HEK293 (cell line): ENCODE measurements at regions not wholly inside any gene's neighbourhood (a gene's known extent, or its start where the extent isn't known, plus 50 kb on each side); places are given as distances from the start of the nearest gene placed in this dataset.

Experiments used
- REST ChIP-seq: fragments of 450-650 bp; formaldehyde crosslinking; IDR thresholded peaks from 2 replicates; pipeline ENCODE4 v1.5.1; 2016; ENCODE audit warnings: missing biosample characterization, missing genetic modification characterization
- ZIC2 ChIP-seq: fragments of 450-650 bp; formaldehyde crosslinking; IDR thresholded peaks from 2 replicates; pipeline ENCODE4 v1.5.1; 2016; ENCODE audit warnings: missing biosample characterization, missing genetic modification characterization
- ZNF426 ChIP-seq: fragments of 450-650 bp; formaldehyde crosslinking; IDR thresholded peaks from 2 replicates; pipeline ENCODE4 v1.5.1; 2017; ENCODE audit warnings: missing biosample characterization, missing genetic modification characterization, mild to moderate bottlenecking, inconsistent platforms, moderate library complexity
- ZNF785 ChIP-seq: fragments of 450-650 bp; formaldehyde crosslinking; IDR thresholded peaks from 2 replicates; pipeline ENCODE4 v1.5.1; 2016; ENCODE audit warnings: missing biosample characterization, missing genetic modification characterization
- TF ChIP-seq, protein P1 (sequence below): fragments of 450-650 bp; formaldehyde crosslinking; IDR thresholded peaks from 2 replicates; pipeline ENCODE4 v1.5.1; 2016; ENCODE audit warnings: missing biosample characterization, missing genetic modification characterization, borderline replicate concordance
- TF ChIP-seq, protein P2 (sequence below): fragments of 450-650 bp; formaldehyde crosslinking; IDR thresholded peaks from 2 replicates; pipeline ENCODE4 v1.5.1; 2016; ENCODE audit warnings: missing biosample characterization, missing genetic modification characterization
- TF ChIP-seq, protein P3 (sequence below): fragments of 450-650 bp; formaldehyde crosslinking; IDR thresholded peaks from 2 replicates; pipeline ENCODE4 v1.5.1; 2016; ENCODE audit warnings: missing biosample characterization, missing genetic modification characterization

DNA sequence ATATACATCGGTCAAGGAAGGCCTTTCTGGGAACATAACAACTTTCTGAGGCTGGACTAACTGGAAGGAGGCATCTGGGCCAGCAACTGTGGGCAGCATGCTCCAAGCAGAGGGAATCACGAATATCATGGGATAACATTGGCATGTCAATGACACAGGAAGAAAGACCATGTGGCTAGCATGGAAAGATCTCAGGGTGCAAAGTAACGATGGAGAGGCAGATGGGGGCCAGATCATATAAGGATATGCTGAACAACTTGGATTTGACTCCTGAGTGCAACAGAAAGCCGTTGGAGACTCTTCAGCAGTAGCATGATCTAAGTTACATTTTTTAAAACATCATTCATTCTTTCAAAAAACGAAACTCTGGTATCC lies 133.6 kb downstream of the FOXI3 start:
- no peak for TF ChIP-seq ZNF785
- TF ChIP-seq, protein P1, sequence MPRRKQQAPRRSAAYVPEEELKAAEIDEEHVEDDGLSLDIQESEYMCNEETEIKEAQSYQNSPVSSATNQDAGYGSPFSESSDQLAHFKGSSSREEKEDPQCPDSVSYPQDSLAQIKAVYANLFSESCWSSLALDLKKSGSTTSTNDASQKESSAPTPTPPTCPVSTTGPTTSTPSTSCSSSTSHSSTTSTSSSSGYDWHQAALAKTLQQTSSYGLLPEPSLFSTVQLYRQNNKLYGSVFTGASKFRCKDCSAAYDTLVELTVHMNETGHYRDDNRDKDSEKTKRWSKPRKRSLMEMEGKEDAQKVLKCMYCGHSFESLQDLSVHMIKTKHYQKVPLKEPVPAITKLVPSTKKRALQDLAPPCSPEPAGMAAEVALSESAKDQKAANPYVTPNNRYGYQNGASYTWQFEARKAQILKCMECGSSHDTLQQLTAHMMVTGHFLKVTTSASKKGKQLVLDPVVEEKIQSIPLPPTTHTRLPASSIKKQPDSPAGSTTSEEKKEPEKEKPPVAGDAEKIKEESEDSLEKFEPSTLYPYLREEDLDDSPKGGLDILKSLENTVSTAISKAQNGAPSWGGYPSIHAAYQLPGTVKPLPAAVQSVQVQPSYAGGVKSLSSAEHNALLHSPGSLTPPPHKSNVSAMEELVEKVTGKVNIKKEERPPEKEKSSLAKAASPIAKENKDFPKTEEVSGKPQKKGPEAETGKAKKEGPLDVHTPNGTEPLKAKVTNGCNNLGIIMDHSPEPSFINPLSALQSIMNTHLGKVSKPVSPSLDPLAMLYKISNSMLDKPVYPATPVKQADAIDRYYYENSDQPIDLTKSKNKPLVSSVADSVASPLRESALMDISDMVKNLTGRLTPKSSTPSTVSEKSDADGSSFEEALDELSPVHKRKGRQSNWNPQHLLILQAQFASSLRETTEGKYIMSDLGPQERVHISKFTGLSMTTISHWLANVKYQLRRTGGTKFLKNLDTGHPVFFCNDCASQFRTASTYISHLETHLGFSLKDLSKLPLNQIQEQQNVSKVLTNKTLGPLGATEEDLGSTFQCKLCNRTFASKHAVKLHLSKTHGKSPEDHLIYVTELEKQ (tag by site-specific recombination) = no peak
- TF ChIP-seq, protein P2, sequence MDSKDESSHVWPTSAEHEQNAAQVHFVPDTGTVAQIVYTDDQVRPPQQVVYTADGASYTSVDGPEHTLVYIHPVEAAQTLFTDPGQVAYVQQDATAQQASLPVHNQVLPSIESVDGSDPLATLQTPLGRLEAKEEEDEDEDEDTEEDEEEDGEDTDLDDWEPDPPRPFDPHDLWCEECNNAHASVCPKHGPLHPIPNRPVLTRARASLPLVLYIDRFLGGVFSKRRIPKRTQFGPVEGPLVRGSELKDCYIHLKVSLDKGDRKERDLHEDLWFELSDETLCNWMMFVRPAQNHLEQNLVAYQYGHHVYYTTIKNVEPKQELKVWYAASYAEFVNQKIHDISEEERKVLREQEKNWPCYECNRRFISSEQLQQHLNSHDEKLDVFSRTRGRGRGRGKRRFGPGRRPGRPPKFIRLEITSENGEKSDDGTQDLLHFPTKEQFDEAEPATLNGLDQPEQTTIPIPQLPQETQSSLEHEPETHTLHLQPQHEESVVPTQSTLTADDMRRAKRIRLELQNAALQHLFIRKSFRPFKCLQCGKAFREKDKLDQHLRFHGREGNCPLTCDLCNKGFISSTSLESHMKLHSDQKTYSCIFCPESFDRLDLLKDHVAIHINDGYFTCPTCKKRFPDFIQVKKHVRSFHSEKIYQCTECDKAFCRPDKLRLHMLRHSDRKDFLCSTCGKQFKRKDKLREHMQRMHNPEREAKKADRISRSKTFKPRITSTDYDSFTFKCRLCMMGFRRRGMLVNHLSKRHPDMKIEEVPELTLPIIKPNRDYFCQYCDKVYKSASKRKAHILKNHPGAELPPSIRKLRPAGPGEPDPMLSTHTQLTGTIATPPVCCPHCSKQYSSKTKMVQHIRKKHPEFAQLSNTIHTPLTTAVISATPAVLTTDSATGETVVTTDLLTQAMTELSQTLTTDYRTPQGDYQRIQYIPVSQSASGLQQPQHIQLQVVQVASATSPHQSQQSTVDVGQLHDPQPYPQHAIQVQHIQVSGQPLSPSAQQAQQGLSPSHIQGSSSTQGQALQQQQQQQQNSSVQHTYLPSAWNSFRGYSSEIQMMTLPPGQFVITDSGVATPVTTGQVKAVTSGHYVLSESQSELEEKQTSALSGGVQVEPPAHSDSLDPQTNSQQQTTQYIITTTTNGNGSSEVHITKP (tag by site-specific recombination) = no peak
- TF ChIP-seq, protein P3, sequence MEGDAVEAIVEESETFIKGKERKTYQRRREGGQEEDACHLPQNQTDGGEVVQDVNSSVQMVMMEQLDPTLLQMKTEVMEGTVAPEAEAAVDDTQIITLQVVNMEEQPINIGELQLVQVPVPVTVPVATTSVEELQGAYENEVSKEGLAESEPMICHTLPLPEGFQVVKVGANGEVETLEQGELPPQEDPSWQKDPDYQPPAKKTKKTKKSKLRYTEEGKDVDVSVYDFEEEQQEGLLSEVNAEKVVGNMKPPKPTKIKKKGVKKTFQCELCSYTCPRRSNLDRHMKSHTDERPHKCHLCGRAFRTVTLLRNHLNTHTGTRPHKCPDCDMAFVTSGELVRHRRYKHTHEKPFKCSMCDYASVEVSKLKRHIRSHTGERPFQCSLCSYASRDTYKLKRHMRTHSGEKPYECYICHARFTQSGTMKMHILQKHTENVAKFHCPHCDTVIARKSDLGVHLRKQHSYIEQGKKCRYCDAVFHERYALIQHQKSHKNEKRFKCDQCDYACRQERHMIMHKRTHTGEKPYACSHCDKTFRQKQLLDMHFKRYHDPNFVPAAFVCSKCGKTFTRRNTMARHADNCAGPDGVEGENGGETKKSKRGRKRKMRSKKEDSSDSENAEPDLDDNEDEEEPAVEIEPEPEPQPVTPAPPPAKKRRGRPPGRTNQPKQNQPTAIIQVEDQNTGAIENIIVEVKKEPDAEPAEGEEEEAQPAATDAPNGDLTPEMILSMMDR = no peak
- no peak for TF ChIP-seq ZNF426 (tag by site-specific recombination)
- no peak for TF ChIP-seq REST
- no peak for TF ChIP-seq ZIC2 (tag by site-specific recombination)
